HG03558 (cell line): ENCODE measurements at regions not wholly inside any gene's neighbourhood (a gene's known extent, or its start where the extent isn't known, plus 50 kb on each side); places are given as distances from the start of the nearest gene placed in this dataset.

Experiments
- ATAC-seq: cut with Tn5 transposase; IDR thresholded peaks from one replicate; pipeline ENCODE4 v1.9.1; 2021; ENCODE audit warnings: moderate number of reproducible peaks; ENCODE audit not compliant: unreplicated experiment; ENCODE audit errors: extremely low read depth

- ATAC-seq, result no peak
These were observed 745.6 kb upstream of the ZNF608 start for GRCh38 chr5:125491986-125492492.

- no peak for ATAC-seq
These were observed 746.5 kb upstream of the ZNF608 start for GRCh38 chr5:125492977-125493376.

GRCh38 chr5:125496393-125496792, 750.0 kb upstream of the ZNF608 start:
- ATAC-seq, result no peak

DNA sequence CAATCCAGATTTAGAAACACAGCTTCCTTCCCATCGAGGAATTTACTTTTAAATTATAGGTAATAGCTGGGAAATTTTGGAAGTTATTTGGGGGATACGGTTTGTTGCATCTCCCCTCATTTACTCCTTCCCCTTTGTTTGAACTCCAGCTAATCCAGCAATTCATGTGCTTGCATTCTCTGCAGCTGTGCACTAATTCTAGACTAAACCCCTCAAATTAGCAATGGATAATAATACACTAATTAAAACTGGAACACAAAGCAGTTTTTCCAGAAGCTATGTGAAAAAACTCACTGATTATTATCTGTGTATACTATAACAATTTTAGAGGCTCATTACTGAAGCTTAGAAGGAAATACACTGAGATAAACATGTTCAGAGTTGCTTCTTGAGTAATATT, 751.2 kb upstream of the ZNF608 start:
- ATAC-seq, result no peak

- ATAC-seq, result no peak
These were observed 753.3 kb upstream of the ZNF608 start for GRCh38 chr5:125499636-125500332.

- no peak for ATAC-seq
These were observed 755.0 kb upstream of the ZNF608 start for GRCh38 chr5:125501396-125501795.

GRCh38 chr5:125503946-125504345, 757.5 kb upstream of the ZNF608 start:
- no peak for ATAC-seq

- no peak for ATAC-seq
These were observed 758.7 kb upstream of the ZNF608 start for GRCh38 chr5:125505115-125505514.

DNA sequence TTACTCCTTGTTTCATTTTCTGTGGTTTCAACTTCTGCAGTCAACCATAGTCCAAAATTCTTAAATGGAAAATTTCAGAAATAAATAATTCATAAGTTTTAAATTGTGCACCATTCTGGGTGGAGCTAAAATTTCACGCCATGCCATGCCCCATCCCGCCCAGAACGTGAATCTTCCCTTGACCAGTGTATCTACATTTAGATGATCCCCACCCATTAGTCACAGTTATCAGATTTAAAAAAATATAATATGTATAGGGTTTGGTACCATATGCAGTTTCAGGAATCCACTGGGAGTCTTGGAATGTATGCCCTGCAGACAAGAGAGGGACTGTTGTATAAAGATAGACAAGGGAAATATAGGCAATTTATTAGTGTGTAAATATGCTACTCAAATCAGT, 759.7 kb upstream of the ZNF608 start:
- ATAC-seq, result no peak

DNA sequence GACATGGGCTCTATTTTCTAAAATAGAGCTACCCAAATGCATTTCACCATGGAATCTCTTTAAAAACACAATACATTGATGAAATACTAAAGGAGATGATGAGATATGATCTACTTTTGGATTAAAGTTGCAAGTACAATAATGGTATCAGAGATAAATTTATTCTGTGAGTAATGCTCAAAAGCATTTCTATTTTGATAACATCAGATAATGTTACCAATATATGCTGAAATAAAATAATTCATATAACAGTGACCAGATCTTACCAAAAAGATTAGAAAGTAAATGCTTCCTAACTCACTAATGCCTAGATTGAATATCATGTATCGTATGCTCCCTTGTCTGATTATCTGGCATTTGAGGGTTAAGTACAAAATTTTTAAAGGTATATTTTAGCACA, 761.8 kb upstream of the ZNF608 start:
- ATAC-seq, result no peak

DNA sequence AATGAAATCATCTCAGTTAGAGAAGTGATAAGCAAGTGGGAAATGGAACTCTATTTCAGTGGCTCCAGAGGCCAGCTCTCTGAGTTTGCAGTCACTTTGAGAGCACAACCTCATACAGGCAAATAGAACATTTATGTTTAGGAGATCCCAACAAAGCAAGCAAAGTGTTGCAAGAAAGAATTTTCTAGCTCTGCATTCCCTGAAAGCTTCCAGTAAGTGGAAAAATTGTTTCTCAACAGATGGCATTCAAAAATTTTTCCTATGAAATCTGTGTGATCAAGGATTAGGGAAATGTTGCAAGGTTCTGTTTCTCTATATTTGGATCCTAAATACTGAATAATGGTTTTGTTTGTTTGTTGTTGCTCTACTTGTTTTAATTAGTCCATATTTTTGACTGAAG, 764.2 kb upstream of the ZNF608 start:
- ATAC-seq, result no peak

- no peak for ATAC-seq
These were observed 771.6 kb upstream of the ZNF608 start for GRCh38 chr5:125517973-125518550.

GRCh38 chr5:125521289-125521688, 774.9 kb upstream of the ZNF608 start:
- ATAC-seq, result no peak

DNA sequence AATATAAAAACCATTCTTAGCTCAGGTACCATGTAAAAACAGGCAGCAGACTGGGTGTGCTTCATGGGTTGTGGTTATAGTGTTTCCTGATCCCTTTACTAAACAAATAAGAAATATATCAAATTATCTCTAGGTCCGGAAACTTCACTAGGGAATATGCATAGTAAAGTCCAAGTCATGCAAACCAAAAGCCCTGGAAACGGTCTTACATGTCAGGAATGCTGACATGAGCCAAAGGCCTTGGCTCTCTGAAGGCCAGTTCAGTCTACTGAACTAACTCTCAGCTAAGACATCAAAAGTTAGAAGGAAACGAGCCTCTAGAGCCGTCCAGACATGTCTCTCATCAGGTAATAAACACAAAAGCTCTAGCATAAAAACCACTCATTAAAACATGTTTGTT, 778.9 kb upstream of the ZNF608 start:
- ATAC-seq, result no peak

DNA sequence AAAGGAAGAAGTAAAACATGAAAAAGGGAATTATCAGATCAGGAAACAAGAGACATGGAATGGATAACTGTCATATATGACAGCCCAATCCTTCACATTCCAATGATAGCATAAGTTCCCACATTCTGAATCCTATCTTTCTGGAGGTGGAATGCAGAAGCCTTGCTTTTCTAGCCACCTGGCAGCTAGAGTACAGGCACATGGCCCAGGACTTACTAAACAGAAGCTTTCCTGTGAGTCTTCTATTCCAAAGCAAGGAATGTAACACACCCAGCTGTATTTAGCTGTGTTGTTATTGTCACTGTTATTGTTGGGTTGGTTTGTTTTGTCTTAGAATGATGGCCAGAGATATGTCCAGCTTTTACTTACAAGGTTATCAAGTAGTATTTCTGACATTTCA, 780.5 kb upstream of the ZNF608 start:
- no peak for ATAC-seq

DNA sequence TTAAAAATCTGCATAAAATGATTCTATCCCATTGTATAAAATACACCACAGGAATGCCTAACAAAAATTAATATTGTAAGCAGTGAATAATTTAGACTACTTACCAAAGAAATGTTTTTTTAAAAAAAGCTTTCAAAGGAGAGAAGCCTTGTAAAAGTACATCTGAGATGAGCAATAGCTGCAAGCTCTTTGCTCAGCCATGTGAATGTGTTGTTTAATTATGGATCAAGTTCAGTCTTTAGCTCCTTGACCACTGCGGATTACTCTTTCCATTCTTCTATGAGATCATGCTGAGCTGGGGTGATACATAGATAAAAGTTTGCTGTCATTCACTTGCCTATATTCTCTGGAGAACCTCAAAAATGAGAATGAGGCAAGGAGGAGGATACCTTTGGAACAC, 782.4 kb upstream of the ZNF608 start:
- ATAC-seq, result no peak

- no peak for ATAC-seq
These were observed 784.6 kb upstream of the ZNF608 start for GRCh38 chr5:125530833-125531615.

DNA sequence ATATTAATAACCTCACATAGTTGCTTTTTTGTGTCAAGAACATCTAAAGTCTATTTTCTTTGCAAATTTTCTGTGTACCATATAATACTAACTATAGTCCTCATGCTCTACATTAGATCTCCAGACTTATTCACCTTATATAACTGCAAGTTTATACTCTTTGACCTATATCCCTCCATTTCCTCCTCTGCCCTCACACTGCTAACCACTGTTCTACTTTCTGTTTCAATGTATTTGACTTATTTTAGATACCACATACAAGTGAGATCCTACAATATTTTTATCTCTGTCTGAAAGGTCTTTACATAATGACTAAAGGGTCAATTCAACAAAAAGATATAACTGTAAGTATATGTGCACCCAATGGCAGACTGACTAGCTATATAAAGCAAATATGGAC, 789.7 kb upstream of the ZNF608 start:
- ATAC-seq, result no peak

DNA sequence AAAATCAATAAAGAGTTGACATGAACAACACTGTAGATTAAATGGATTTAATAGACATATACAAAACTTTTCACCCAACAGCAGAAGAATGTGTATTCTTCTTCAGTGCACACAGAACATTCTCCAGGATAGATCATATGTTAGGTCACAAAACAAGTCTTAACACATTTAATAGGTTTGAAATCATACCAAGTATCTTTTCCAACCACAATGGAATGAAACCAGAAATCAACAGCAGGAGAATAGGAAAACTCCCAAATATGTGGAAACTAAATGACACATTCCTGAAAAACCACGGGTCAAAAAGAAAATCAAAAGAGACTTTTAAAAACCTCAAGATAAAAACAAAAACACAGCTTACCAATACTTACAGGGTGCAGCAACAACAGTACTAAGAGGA, 790.1 kb upstream of the ZNF608 start:
- ATAC-seq, result no peak

DNA sequence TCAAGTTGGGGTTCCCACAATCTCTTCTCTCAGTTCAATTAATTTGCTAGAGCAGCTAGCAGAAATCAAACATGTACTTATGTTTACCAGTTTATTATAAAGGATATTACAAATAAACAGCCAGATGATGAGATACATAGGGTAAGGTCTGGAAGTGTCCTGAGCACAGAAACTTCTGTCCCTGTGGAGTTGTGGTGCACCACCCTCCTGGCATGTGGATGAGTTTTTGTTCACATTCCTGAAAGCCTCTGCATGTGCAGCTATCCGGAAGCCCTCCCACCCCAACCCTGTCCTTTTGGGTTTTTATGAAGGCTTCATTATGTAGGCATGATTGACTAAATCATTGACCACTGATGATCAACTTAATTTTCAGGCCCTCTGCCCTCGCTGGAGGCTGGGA, 791.2 kb upstream of the ZNF608 start:
- ATAC-seq, result no peak

- no peak for ATAC-seq
These were observed 792.0 kb upstream of the ZNF608 start for GRCh38 chr5:125538469-125538868.
